Islet of Langerhans (tissue), 1 donor: ENCODE measurements at regions not wholly inside any gene's neighbourhood (a gene's known extent, or its start where the extent isn't known, plus 50 kb on each side); places are given as distances from the start of the nearest gene placed in this dataset.
"Not testable (repeated sequence)": the region's sequence is repeated elsewhere in the genome, so short reads cannot be mapped to it uniquely, and the experiment has no call there.

Source experiments
- FAIRE-seq: peaks from one replicate; lab custom pipeline; 2011; peaks lifted over from hg19 to GRCh38; lab: Jason Lieb, UNC

- FAIRE-seq: no peak
Measured at GRCh38 chr5:3102531-3102930, 351.1 kb upstream of the IRX2 start.

- FAIRE-seq: no peak
Measured at GRCh38 chr5:3101561-3101960, 350.1 kb upstream of the IRX2 start.

- FAIRE-seq: no peak
Measured at GRCh38 chr5:3100921-3101551, 349.6 kb upstream of the IRX2 start.

- FAIRE-seq: no peak
Measured at GRCh38 chr5:3099954-3100353, 348.5 kb upstream of the IRX2 start.

- no peak for FAIRE-seq
Measured at GRCh38 chr5:3099526-3099925, 348.0 kb upstream of the IRX2 start.

- no peak for FAIRE-seq
Measured at GRCh38 chr5:3098821-3099220, 347.3 kb upstream of the IRX2 start.

GRCh38 chr5:3092664-3093063 lies 341.2 kb upstream of the IRX2 start:
- no peak for FAIRE-seq

- FAIRE-seq: no peak
Measured at GRCh38 chr5:3092211-3092610, 340.7 kb upstream of the IRX2 start.

- FAIRE-seq: no peak
Measured at GRCh38 chr5:3091040-3091774, 339.7 kb upstream of the IRX2 start.

- not testable (repeated sequence) for FAIRE-seq
Measured at GRCh38 chr5:3090305-3090704, 338.8 kb upstream of the IRX2 start.

- FAIRE-seq: no peak
Measured at GRCh38 chr5:3080366-3080765, 328.9 kb upstream of the IRX2 start.

GRCh38 chr5:3077684-3078083 lies 326.2 kb upstream of the IRX2 start:
- FAIRE-seq: no peak

GRCh38 chr5:3075309-3075708 lies 323.8 kb upstream of the IRX2 start:
- FAIRE-seq: no peak

- no peak for FAIRE-seq
Measured at GRCh38 chr5:3068401-3068800, 316.9 kb upstream of the IRX2 start.

GRCh38 chr5:3060283-3060682 lies 308.8 kb upstream of the IRX2 start:
- FAIRE-seq: no peak

GRCh38 chr5:3059488-3059887 lies 308.0 kb upstream of the IRX2 start:
- FAIRE-seq: no peak

GRCh38 chr5:3058942-3059341 lies 307.5 kb upstream of the IRX2 start:
- FAIRE-seq: no peak

- no peak for FAIRE-seq
Measured at GRCh38 chr5:3056866-3057265, 305.4 kb upstream of the IRX2 start.

- FAIRE-seq: no peak
Measured at GRCh38 chr5:3051400-3051799, 299.9 kb upstream of the IRX2 start.

- no peak for FAIRE-seq
Measured at GRCh38 chr5:3050863-3051262, 299.4 kb upstream of the IRX2 start.

- FAIRE-seq: no peak
Measured at GRCh38 chr5:3049261-3049660, 297.8 kb upstream of the IRX2 start.

GRCh38 chr5:3047212-3047774 lies 295.8 kb upstream of the IRX2 start:
- no peak for FAIRE-seq

GRCh38 chr5:3043600-3043999 lies 292.1 kb upstream of the IRX2 start:
- no peak for FAIRE-seq

- no peak for FAIRE-seq
Measured at GRCh38 chr5:3041001-3041400, 289.5 kb upstream of the IRX2 start.
